DOHH2 (cell line): ENCODE measurements at regions not wholly inside any gene's neighbourhood (a gene's known extent, or its start where the extent isn't known, plus 50 kb on each side); places are given as distances from the start of the nearest gene placed in this dataset.

Source experiments
- H3F3A ChIP-seq: fragments of 200-600 bp; sonication (generic), shearing (Covaris generic); 2 replicates; pipeline ENCODE4 v1.6.0; 2016; ENCODE audit warnings: antibody characterized with exemption, mild to moderate bottlenecking; ENCODE audit not compliant: control insufficient read depth, insufficient read depth
- H3K27ac ChIP-seq: fragments of 200-600 bp; sonication (generic); 2 replicates; pipeline ENCODE4 v1.5.1; 2014; ENCODE audit warnings: low read depth, mild to moderate bottlenecking, low read length, moderate library complexity
- H3K27me3 ChIP-seq: fragments of 200-600 bp; sonication (generic); 2 replicates; pipeline ENCODE4 v1.6.1; 2014; ENCODE audit warnings: mild to moderate bottlenecking, low read length, mixed read lengths; ENCODE audit not compliant: control insufficient read depth
- H3K36me3 ChIP-seq: fragments of 200-600 bp; sonication (generic); 2 replicates; pipeline ENCODE4 v1.6.1; 2014; ENCODE audit warnings: mild to moderate bottlenecking, low read length, moderate library complexity, mixed read lengths; ENCODE audit not compliant: control insufficient read depth
- H3K4me1 ChIP-seq: fragments of 200-600 bp; sonication (generic); 2 replicates; pipeline ENCODE4 v1.6.1; 2014; ENCODE audit warnings: mild to moderate bottlenecking, low read length, mixed read lengths; ENCODE audit not compliant: control insufficient read depth
- H3K4me2 ChIP-seq: fragments of 200-600 bp; sonication (generic); 2 replicates; pipeline ENCODE4 v1.6.0; 2014; ENCODE audit warnings: mild to moderate bottlenecking, low read length, moderate library complexity
- H3K4me3 ChIP-seq: fragments of 200-600 bp; sonication (generic); 2 replicates; pipeline ENCODE4 v1.5.1; 2014; ENCODE audit warnings: mild to moderate bottlenecking, low read length, mixed read lengths
- H3K79me2 ChIP-seq: fragments of 200-600 bp; sonication (generic); 2 replicates; pipeline ENCODE4 v1.6.1; 2014; ENCODE audit warnings: mild to moderate bottlenecking, low read length, mixed read lengths; ENCODE audit not compliant: control insufficient read depth
- H3K9me2 ChIP-seq: fragments of 200-600 bp; sonication (generic); replicated peaks from 2 replicates; pipeline ENCODE4 v1.6.1; 2014; ENCODE audit warnings: mild to moderate bottlenecking, low read length, mixed read lengths; ENCODE audit not compliant: control insufficient read depth
- H3K9me3 ChIP-seq: fragments of 200-600 bp; sonication (generic); 2 replicates; pipeline ENCODE4 v1.6.1; 2014; ENCODE audit warnings: antibody characterized with exemption, low read length, mixed read lengths; ENCODE audit not compliant: control insufficient read depth, insufficient read depth
- H4K20me1 ChIP-seq: fragments of 200-600 bp; sonication (generic); 2 replicates; pipeline ENCODE4 v1.6.0; 2014; ENCODE audit warnings: low read depth, mild to moderate bottlenecking, antibody characterized with exemption, low read length, moderate library complexity; ENCODE audit not compliant: control insufficient read depth, insufficient read depth
- CTCF ChIP-seq: fragments of 200-600 bp; sonication (generic); IDR thresholded peaks from one replicate; pipeline ENCODE4 v1.5.1; 2014; ENCODE audit warnings: antibody characterized with exemption, mild to moderate bottlenecking, low read depth, low read length; ENCODE audit not compliant: poor library complexity, severe bottlenecking
- EZH2phosphoT487 ChIP-seq: fragments of 200-600 bp; sonication (generic); IDR thresholded peaks from 2 replicates; pipeline ENCODE4 v1.6.1; 2017; ENCODE audit warnings: borderline replicate concordance, mild to moderate bottlenecking, antibody characterized with exemption, low read length, moderate library complexity, mixed read lengths

GRCh38 chr16:87068762-87069150, 248.4 kb downstream of the C16orf95 start:
- no peaks in the 10 kb centered on the region for H3K36me3 ChIP-seq
- H3K9me2 ChIP-seq: no peaks in the 10 kb centered on the region
- H3K9me3 ChIP-seq: no peaks in the 10 kb centered on the region
- H3F3A ChIP-seq: peaks cover 24% of the 10 kb centered on the region
- H3K4me3 ChIP-seq: no peak overlapping the region
- no peak for TF ChIP-seq EZH2phosphoT487
- H3K27ac ChIP-seq: no peak overlapping the region
- H3K4me2 ChIP-seq: no peak overlapping the region
- H3K4me1 ChIP-seq: peaks cover 42% of the 10 kb centered on the region
- H3K79me2 ChIP-seq: no peaks in the 10 kb centered on the region; the same call in 1 of the 2 replicates
- H3K27me3 ChIP-seq: no peaks in the 10 kb centered on the region
- H4K20me1 ChIP-seq: no peaks in the 10 kb centered on the region

- Histone ChIP-seq H3K27ac (no peak overlapping the region), H3K4me3 (no peak overlapping the region), H4K20me1 (no peaks in the 10 kb centered on the region), H3K36me3 (no peaks in the 10 kb centered on the region), H3K9me2 (no peaks in the 10 kb centered on the region), H3K79me2 (no peaks in the 10 kb centered on the region; the same call in 1 of the 2 replicates), H3K4me1 (peaks cover 40% of the 10 kb centered on the region), H3F3A (peaks cover 10% of the 10 kb centered on the region), H3K9me3 (no peaks in the 10 kb centered on the region), H3K27me3 (no peaks in the 10 kb centered on the region), H3K4me2 (no peak overlapping the region)
- TF ChIP-seq CTCF (no peak), EZH2phosphoT487 (no peak)
Measured at GRCh38 chr16:87070657-87071056, 246.5 kb downstream of the C16orf95 start.

GRCh38 chr16:87072101-87072500, 245.1 kb downstream of the C16orf95 start:
- TF ChIP-seq CTCF (no peak), EZH2phosphoT487 (no peak)
- H3K4me3 ChIP-seq: no peak overlapping the region
- no peaks in the 10 kb centered on the region for H3K9me3 ChIP-seq
- H3K4me2 ChIP-seq: no peak overlapping the region
- H4K20me1 ChIP-seq: no peaks in the 10 kb centered on the region
- no peaks in the 10 kb centered on the region for H3K9me2 ChIP-seq
- H3K36me3 ChIP-seq: no peaks in the 10 kb centered on the region
- H3K79me2 ChIP-seq: no peaks in the 10 kb centered on the region; the same call in 1 of the 2 replicates
- H3K27ac ChIP-seq: no peak overlapping the region
- H3F3A ChIP-seq: peaks cover 10% of the 10 kb centered on the region; the same call in 1 of the 2 replicates
- H3K4me1 ChIP-seq: peaks cover 36% of the 10 kb centered on the region
- H3K27me3 ChIP-seq: no peaks in the 10 kb centered on the region

GRCh38 chr16:87074641-87075318, 242.4 kb downstream of the C16orf95 start:
- no peaks in the 10 kb centered on the region; the same call in 1 of the 2 replicates for H3K79me2 ChIP-seq
- peak overlapping the region; percentile 82 for H3K27ac ChIP-seq
- peaks cover 39% of the 10 kb centered on the region for H3K4me1 ChIP-seq
- H3K27me3 ChIP-seq: no peaks in the 10 kb centered on the region
- peak overlapping the region; percentile 81 for H3K4me2 ChIP-seq
- peak overlapping the region; percentile 71 for H3K4me3 ChIP-seq
- H3K36me3 ChIP-seq: no peaks in the 10 kb centered on the region
- no peaks in the 10 kb centered on the region for H3K9me3 ChIP-seq
- H4K20me1 ChIP-seq: no peaks in the 10 kb centered on the region
- no peaks in the 10 kb centered on the region for H3K9me2 ChIP-seq
- H3F3A ChIP-seq: peaks cover 8% of the 10 kb centered on the region; the same call in 1 of the 2 replicates
- TF ChIP-seq CTCF (no peak), EZH2phosphoT487 (no peak)
